K562 (cell line): ENCODE measurements at regions not wholly inside any gene's neighbourhood (a gene's known extent, or its start where the extent isn't known, plus 50 kb on each side); places are given as distances from the start of the nearest gene placed in this dataset.

Experiments
- CTCF ChIP-seq, 3 experiments: IDR thresholded peaks in 2 of 3; conservative IDR thresholded peaks in 1 of 3; 2 replicates each; pipeline ENCODE4 v1.5.1; 2011 to 2012; ENCODE audit warnings: low read length in 3 of 3, mild to moderate bottlenecking in 3 of 3, control low read depth in 2 of 3, improper control_type of control experiment in 1 of 3, inconsistent platforms in 1 of 3, low read depth in 1 of 3, mixed read lengths in 1 of 3, moderate library complexity in 1 of 3; ENCODE audit not compliant: insufficient read depth in 2 of 3
- ELF1 ChIP-seq: fragments of 200-800 bp; sonication (Bioruptor generic); IDR thresholded peaks from 2 replicates; pipeline ENCODE4 v1.6.1; 2016; ENCODE audit warnings: missing genetic modification characterization, missing compliant biosample characterization
- EZH2 ChIP-seq: IDR thresholded peaks from 2 replicates; pipeline ENCODE4 v1.6.1; 2012; ENCODE audit warnings: low read depth, mild to moderate bottlenecking, inconsistent platforms, low read length, borderline replicate concordance
- STAT5B ChIP-seq: fragments of 250-450 bp; sonication (Bioruptor Pico); IDR thresholded peaks from 2 replicates; pipeline ENCODE4 v1.8.0; 2021; ENCODE audit warnings: mild to moderate bottlenecking, inconsistent platforms
- USF2 ChIP-seq: sonication (generic); formaldehyde crosslinking; IDR thresholded peaks from 2 replicates; pipeline ENCODE4 v1.5.0; 2020; ENCODE audit warnings: missing genetic modification reagents

- TF ChIP-seq USF2 (CRISPR knock-in tag) (no peak), ELF1 (tag) (no peak), CTCF (IDR thresholded peaks at IDR 0.05 in 2 of 3, conservative IDR thresholded peaks at IDR 0.05 in 1 of 3; ENCODE audit: insufficient read depth in 2 of 3, low read depth in 1 of 3, low read length in 3 of 3) (no peak), EZH2 (no peak), STAT5B (CRISPR knock-in tag) (no peak)
These were observed 632.4 kb upstream of the ZFP42 start for GRCh38 chr4:187362937-187363857.
